Cardiac muscle cell (in vitro differentiated cells and primary cell): ENCODE measurements at regions not wholly inside any gene's neighbourhood (a gene's known extent, or its start where the extent isn't known, plus 50 kb on each side); places are given as distances from the start of the nearest gene placed in this dataset.

ENCODE experiments used
- DNase-seq, 2 donors: peaks; one replicate each; pipeline versions ENCODE4 v3.0.0 to v3.0.0-alpha.2; 2010 to 2017; ENCODE audit warnings: low read depth in 1 of 2, low spot score in 1 of 2
- H3K27ac ChIP-seq: fragments of 200-600 bp; sonication (generic); 2 replicates; pipeline ENCODE4 v1.5.1; 2016
- H3K27me3 ChIP-seq: fragments of 200-600 bp; sonication (generic); 2 replicates; pipeline ENCODE4 v1.6.0; 2016; ENCODE audit warnings: control low read depth
- H3K36me3 ChIP-seq: fragments of 200-600 bp; sonication (generic); 2 replicates; pipeline ENCODE4 v1.5.1; 2016; ENCODE audit warnings: control low read depth
- H3K4me1 ChIP-seq: fragments of 200-600 bp; sonication (generic); 2 replicates; pipeline ENCODE4 v1.8.1; 2017; ENCODE audit warnings: low read depth, mild to moderate bottlenecking, mixed run types
- H3K4me3 ChIP-seq: fragments of 200-600 bp; sonication (generic); 2 replicates; pipeline ENCODE4 v1.5.1; 2016; ENCODE audit warnings: mild to moderate bottlenecking
- H3K9me3 ChIP-seq: fragments of 200-600 bp; sonication (generic); 2 replicates; pipeline ENCODE4 v1.5.1; 2017; ENCODE audit warnings: low read depth, mild to moderate bottlenecking, control low read depth
- TF ChIP-seq, protein P1 (sequence below): IDR thresholded peaks from 2 replicates; pipeline ENCODE4 v1.5.1; 2012; ENCODE audit warnings: low read depth, mild to moderate bottlenecking, low read length

DNA sequence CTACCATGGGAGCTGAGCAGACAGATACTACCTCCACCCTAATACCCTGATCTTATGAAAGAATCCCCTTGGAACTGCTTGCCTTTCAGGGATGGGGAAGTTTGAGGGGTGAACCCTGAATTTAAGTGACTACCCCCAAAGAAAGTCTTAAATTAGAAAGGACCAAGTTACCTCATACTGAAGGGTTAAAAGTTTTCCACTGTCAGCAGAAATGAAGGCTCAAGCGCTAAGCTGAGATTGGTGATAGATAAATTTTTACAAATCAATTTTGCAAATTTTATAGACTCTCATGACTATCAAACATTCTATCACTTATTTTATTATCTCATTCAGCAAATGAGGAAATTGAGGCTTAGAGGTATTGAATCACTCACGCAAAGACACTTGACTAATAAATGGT, 233.2 kb upstream of the THSD7B start:
- Histone ChIP-seq H3K27ac (no peak overlapping the region), H3K27me3 (no peaks in the 10 kb centered on the region), H3K9me3 (no peaks in the 10 kb centered on the region), H3K4me1 (no peaks in the 10 kb centered on the region), H3K36me3 (no peaks in the 10 kb centered on the region), H3K4me3 (no peak overlapping the region)
- no peak for DNase-seq
- TF ChIP-seq, protein P1, sequence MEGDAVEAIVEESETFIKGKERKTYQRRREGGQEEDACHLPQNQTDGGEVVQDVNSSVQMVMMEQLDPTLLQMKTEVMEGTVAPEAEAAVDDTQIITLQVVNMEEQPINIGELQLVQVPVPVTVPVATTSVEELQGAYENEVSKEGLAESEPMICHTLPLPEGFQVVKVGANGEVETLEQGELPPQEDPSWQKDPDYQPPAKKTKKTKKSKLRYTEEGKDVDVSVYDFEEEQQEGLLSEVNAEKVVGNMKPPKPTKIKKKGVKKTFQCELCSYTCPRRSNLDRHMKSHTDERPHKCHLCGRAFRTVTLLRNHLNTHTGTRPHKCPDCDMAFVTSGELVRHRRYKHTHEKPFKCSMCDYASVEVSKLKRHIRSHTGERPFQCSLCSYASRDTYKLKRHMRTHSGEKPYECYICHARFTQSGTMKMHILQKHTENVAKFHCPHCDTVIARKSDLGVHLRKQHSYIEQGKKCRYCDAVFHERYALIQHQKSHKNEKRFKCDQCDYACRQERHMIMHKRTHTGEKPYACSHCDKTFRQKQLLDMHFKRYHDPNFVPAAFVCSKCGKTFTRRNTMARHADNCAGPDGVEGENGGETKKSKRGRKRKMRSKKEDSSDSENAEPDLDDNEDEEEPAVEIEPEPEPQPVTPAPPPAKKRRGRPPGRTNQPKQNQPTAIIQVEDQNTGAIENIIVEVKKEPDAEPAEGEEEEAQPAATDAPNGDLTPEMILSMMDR, result no peak

DNA sequence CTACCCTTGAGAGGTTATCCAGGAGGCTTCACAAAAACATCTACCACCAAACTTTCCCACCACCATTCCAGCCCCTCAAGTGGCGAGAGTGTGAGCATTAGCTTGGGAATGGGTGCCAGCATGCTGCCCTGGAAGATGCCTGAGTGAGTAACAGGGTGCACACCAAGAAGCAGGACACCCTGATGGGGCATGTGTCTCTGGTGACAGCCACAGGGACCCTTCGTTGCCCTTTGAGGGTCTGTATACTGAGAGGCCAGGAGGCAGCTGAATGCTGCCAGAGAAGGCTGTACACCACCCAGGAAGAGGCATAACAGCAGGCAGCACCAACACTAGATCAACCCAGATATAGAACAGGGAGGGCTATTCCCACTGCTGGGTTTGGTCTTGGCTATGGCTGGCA, 233.6 kb upstream of the THSD7B start:
- no peaks in the 10 kb centered on the region for H3K36me3 ChIP-seq
- TF ChIP-seq, protein P1, result no peak
- no peaks in the 10 kb centered on the region for H3K4me1 ChIP-seq
- H3K9me3 ChIP-seq, result no peaks in the 10 kb centered on the region
- no peak overlapping the region for H3K4me3 ChIP-seq
- DNase-seq, result no peak
- no peak overlapping the region for H3K27ac ChIP-seq
- H3K27me3 ChIP-seq, result no peaks in the 10 kb centered on the region

DNA sequence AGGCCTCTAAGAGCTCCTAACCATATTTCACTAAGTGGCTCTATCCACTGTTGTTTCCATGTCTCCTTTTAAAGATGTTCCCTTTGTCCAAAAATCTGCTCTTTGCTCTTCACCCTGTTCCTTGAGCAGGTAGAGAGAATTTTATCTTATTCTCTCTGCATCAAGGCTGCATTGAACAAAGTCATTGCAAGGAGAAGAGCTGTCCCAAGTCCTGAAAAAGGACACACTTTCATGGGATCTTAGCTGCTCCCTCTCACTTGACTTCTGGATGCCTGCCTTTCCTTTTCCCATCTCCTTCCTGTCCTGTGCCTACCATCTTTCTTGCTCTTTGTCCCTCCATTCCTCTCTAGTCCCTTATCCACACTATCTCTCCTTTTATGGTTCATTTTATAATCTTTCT, 235.2 kb upstream of the THSD7B start:
- Histone ChIP-seq H3K27me3 (no peaks in the 10 kb centered on the region), H3K4me1 (no peaks in the 10 kb centered on the region)
- peak in 1 of 2 donors; percentile 29 for DNase-seq

DNA sequence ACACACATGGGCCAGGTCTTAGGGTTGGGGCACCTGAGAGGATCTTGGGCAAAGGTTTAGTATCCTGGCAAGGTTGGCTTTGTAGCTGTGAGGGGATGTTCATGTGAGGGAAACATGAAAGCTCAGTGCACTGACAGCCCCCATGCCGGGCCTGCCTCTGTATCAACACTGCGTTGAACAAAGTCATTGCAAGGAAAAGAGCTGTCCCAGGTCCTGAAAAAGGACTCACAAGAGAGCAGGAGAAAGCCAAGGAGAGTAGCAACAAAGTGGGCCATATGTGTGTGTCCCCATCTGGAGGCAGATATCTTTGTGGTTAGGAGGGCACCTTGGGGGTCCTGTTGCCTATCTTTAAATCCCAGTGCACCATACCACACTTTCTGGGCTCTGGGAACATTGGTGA, 237.8 kb upstream of the THSD7B start:
- no peaks in the 10 kb centered on the region for H3K36me3 ChIP-seq
- H3K27me3 ChIP-seq, result no peaks in the 10 kb centered on the region
- H3K9me3 ChIP-seq, result no peaks in the 10 kb centered on the region
- H3K4me3 ChIP-seq, result no peak overlapping the region
- H3K4me1 ChIP-seq, result no peaks in the 10 kb centered on the region
- TF ChIP-seq, protein P1, result no peak
- H3K27ac ChIP-seq, result no peak overlapping the region
- DNase-seq, result peak; percentile 2 to 87

More for the DNA sequence above, 235.2 kb upstream of the THSD7B start:
- no peaks in the 10 kb centered on the region for H3K9me3 ChIP-seq
- H3K27ac ChIP-seq, result no peak overlapping the region
- no peak overlapping the region for H3K4me3 ChIP-seq
- TF ChIP-seq, protein P1, result no peak
- H3K36me3 ChIP-seq, result no peaks in the 10 kb centered on the region

DNA sequence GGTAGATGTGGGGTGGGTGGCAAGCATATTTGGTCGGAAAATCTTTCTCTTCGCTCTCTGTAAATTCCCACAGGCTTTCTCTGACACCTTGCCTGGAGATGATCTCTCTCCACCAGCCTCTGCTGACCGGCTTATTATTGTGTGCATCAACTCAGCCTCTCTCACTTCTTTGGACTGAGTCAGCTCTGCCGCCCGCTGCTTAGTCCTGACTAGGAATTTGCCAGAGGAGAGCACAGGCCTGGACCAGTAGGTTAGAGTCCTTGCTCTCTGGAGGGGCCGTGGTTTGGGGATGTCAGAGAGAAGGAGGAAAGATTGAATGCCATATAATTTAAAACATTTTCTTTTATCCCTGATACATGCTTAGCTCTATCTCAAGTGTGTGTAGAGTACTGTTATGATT, 242.6 kb upstream of the THSD7B start:
- no peaks in the 10 kb centered on the region for H3K36me3 ChIP-seq
- H3K9me3 ChIP-seq, result no peaks in the 10 kb centered on the region
- H3K27ac ChIP-seq, result no peak overlapping the region
- TF ChIP-seq, protein P1, result no peak
- no peaks in the 10 kb centered on the region for H3K27me3 ChIP-seq
- DNase-seq, result no peak
- no peaks in the 10 kb centered on the region for H3K4me1 ChIP-seq
- no peak overlapping the region for H3K4me3 ChIP-seq

DNA sequence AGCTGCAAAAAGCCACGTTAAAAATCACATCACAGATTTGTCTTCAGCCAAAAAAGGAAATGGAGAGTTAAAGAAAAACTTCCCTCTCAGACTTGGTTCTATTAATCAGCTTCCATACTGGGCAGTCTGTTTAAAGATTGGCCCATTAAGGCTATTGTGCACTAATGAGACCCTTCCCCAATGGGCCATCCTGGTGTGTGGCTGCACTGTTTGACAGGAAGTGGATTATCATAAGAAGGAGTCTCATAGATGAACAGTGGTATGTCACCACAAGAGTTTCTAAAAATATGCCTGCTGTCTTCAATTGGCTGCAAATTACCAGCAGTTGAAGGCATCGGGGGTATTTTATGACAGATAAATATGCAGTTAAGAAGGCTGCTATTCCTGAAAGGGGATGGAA, 247.6 kb upstream of the THSD7B start:
- Histone ChIP-seq H3K9me3 (no peaks in the 10 kb centered on the region), H3K4me3 (no peak overlapping the region), H3K36me3 (no peaks in the 10 kb centered on the region), H3K4me1 (no peaks in the 10 kb centered on the region), H3K27me3 (peaks cover 12% of the 10 kb centered on the region), H3K27ac (no peak overlapping the region)
- TF ChIP-seq, protein P1, result no peak
- no peak for DNase-seq
